ENCODE measurements at regions not wholly inside any gene's neighbourhood (a gene's known extent, or its start where the extent isn't known, plus 50 kb on each side); places are given as distances from the start of the nearest gene placed in this dataset.

DNA sequence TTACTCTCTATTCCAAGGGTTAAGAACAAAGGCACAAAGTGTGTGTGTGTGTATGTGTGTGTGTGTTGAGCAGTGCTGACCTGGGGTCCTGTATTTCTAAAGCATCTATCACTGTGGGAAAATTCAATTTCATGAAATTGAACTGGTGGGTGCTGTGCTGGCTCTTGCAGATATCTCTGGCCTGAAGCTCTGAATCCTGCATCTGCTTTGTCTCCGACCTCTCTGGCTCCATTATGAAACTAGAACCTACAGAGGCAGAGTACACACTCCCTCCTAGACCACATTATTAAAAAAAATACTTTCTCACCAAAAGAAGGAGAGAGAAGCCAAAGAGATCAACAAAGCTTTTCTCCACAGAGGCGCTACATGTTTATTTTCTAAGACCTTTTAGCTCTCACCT, 88.4 kb upstream of the PDE4B start:
- TF ChIP-seq CTCF (IDR thresholded peaks at IDR 0.05): no peak

DNA sequence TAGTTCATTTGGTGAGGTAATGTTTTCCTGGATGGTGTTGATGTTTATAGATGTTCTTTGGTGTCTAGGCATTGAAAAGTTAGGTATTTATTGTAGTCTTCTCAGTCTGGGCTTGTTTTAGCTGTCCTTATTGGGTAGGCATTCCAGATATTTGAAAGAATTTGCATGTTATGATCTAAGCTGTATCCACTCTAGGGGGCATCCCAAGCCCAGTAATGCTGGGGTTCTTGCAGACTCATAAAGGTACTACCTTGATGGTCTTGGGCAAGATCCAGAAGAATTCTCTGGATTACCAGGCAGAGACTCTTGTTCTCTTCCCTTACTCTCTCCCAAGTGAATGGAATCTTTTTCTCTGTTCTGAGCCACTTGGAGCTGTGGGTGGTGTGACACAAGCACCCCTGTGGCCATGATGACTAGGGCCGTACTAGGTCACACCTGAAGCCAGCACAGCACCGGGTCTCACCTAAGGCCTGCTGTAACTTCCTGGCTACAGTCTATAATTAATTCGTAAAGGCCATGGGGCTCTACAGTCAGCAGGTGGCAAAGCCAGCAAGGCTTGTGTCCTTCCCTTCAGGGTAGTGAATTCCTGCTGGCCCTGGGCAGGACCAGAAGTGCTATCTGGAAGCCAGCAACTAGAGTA, 74.8 kb upstream of the PDE4B start:
- peak; percentile 16; the same call in 1 of the 2 replicates for TF ChIP-seq CTCF (IDR thresholded peaks at IDR 0.05)

DNA sequence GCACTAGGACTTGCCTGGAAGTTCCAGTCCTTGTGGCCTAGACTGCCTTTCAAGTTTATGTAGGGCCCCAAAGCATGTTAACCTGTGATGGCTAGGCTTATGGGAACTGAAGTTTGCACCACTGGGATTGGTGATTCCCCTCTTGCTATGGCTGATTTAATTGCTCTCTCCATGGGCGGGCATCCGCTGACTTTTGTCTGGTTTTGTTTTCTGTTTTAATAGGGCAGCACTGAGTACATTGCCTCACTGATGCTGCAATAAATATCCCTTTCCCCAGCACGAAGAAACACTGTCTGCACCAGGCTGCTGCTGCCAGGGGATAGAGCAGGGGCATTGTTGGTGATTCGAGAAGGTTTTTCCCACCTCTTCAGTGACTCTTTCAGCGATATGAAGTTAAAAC, 73.3 kb upstream of the PDE4B start:
- TF ChIP-seq CTCF (IDR thresholded peaks at IDR 0.05): no peak

DNA sequence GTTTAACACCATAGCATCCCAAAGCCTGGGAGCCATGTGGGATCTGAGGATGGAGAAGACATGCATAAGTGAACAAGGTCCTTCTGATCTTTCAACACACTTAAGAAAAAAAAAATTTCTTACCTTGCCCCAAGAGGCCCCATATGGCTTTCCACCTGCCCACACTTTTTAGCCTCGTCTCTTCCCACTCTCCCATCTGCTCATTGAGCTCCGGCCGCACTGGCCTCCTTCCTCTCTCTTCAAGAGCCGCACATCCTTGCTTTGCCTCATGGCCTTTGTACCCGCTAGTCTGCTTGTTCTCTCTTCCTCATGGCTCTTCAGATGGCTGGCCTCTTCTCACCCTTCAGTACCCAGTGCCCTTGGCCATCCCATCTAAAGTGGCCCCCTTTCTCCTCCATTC, 70.2 kb upstream of the PDE4B start:
- no peak for TF ChIP-seq CTCF (IDR thresholded peaks at IDR 0.05)

- no peak for TF ChIP-seq CTCF (IDR thresholded peaks at IDR 0.05)
Measured at GRCh38 chr1:65724151-65724550, 68.5 kb upstream of the PDE4B start.

DNA sequence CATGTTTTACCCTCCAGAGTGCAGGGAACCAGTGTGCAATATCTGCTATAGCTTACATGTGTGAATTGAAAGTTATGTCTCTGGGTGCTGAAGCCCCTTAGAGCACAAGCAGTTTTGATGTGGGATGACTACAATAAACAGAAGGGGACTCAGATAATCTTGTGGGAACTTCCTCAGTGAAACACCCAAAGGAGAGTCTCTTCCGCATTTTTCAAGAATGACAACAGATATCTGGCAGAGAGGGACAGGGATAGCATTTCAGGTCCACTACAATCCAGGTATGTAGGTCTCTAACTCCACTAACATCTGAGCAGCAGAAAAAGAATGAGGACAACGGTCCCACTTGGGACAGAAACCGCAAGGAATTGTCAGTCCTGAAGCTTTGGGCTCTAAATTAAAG, 67.6 kb upstream of the PDE4B start:
- no peak for TF ChIP-seq CTCF (IDR thresholded peaks at IDR 0.05)

DNA sequence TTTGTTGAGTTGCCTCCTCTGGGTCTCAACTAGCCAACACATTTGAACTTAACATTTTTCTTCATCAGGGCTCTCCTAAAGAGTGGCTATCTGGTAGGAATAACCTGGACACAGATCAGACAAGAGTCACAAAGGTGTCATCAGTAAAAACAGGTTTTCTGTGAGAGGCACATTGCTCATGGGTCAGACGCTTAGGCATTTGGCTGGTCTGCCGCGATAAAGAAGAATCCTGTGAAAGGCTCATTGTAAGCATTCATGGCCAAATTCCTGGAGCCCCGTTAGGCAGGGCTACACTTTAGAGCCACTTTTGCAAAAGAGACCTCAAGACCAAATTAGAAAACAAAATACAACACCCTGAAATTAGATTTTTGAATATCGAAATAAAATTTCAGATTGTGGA, 64.2 kb upstream of the PDE4B start:
- no peak for TF ChIP-seq CTCF (IDR thresholded peaks at IDR 0.05)

DNA sequence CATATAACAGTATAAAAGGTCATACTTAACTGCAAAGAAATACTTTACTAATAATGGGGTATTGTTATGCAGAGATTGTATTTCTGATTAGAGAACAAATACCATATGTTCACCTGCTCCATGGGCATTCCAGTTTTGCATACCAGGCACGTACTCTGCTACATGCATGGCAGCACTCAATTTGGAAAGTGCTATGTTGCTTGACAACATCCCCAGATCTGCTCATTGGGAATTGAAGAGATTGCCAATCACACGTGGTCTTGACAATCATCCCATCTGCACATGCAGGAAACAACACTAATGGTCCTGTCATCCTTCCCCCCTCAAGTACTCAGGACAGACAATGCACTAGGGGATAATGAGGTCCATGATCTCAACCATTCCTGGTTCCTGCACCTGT, 63.4 kb upstream of the PDE4B start:
- no peak for TF ChIP-seq CTCF (IDR thresholded peaks at IDR 0.05)

Data from LNCAP (cell line).